Gastrocnemius medialis (tissue), 4 donors: ENCODE measurements at regions not wholly inside any gene's neighbourhood (a gene's known extent, or its start where the extent isn't known, plus 50 kb on each side); places are given as distances from the start of the nearest gene placed in this dataset.
"Not testable (repeated sequence)": the region's sequence is repeated elsewhere in the genome, so short reads cannot be mapped to it uniquely, and the experiment has no call there.

Source experiments
- ATAC-seq, 2 donors: fragments of 150-250 bp; one replicate each; pipeline ENCODE4 v1.9.1; 2016
- DNase-seq, 2 donors: peaks; one replicate each; pipeline ENCODE4 v3.0.0-alpha.2; 2019
- H3K27ac ChIP-seq, 4 donors: fragments of 200-600 bp; sonication (generic); 1 replicate in 1 of 4; 2 replicates in 3 of 4; pipeline ENCODE4 v1.5.1; 2016 to 2018; ENCODE audit warnings: mild to moderate bottlenecking in 2 of 4, moderate library complexity in 1 of 4
- H3K27me3 ChIP-seq, 3 donors: fragments of 200-600 bp; sonication (generic) in 2 of 3; 1 replicate in 1 of 3; 2 replicates in 2 of 3; pipeline versions ENCODE4 v1.5.1 to v1.6.0; 2016 to 2019; ENCODE audit warnings: mild to moderate bottlenecking in 1 of 3, moderate library complexity in 1 of 3
- H3K36me3 ChIP-seq, 2 donors: fragments of 200-600 bp; sonication (generic) in 1 of 2; one replicate each; pipeline ENCODE4 v1.5.1; 2017 to 2018
- H3K4me1 ChIP-seq, 2 donors: fragments of 200-600 bp; sonication (generic) in 1 of 2; one replicate each; pipeline ENCODE4 v1.5.1; 2016 to 2017; ENCODE audit warnings: mild to moderate bottlenecking in 2 of 2
- H3K4me3 ChIP-seq, 4 donors: fragments of 200-600 bp; sonication (generic) in 3 of 4; 1 replicate in 1 of 4; 2 replicates in 3 of 4; pipeline ENCODE4 v1.5.1; 2016 to 2019; ENCODE audit warnings: mild to moderate bottlenecking in 2 of 4
- H3K9me3 ChIP-seq, 3 donors: fragments of 200-600 bp; sonication (generic) in 2 of 3; 1 replicate in 1 of 3; 2 replicates in 2 of 3; pipeline ENCODE4 v1.5.1; 2016 to 2019
- POLR2A ChIP-seq, 2 donors: fragments of 450-650 bp; IDR thresholded peaks; one replicate each; pipeline ENCODE4 v1.6.1; 2017; ENCODE audit warnings: antibody characterized with exemption in 2 of 2, mild to moderate bottlenecking in 2 of 2, moderate library complexity in 2 of 2
- in situ Hi-C, 4 donors: fragments of 200-750 bp; cut with MboI; loops; one replicate each; pipeline versions ENCODE4 v1.15.0 to v1.8.0; 2017; ENCODE audit warnings: low sequenced_read_pairs in 4 of 4
- intact Hi-C: fragments of 100-400 bp; cut with DNase I; formaldehyde crosslinking; loops from one replicate; pipeline ENCODE4 v1.15.1; 2023; ENCODE audit warnings: low total_unique reads
- TF ChIP-seq, protein P1 (sequence below), 5 experiments: fragments of 450-650 bp in 3 of 5; fragments of 200-600 bp in 2 of 5; sonication (generic) in 2 of 5; IDR thresholded peaks in 4 of 5; conservative IDR thresholded peaks in 1 of 5; 1 replicate in 4 of 5; 2 replicates in 1 of 5; pipeline ENCODE4 v1.5.1; 2016 to 2019; ENCODE audit warnings: antibody characterized with exemption in 5 of 5, mild to moderate bottlenecking in 3 of 5, moderate library complexity in 3 of 5

DNA sequence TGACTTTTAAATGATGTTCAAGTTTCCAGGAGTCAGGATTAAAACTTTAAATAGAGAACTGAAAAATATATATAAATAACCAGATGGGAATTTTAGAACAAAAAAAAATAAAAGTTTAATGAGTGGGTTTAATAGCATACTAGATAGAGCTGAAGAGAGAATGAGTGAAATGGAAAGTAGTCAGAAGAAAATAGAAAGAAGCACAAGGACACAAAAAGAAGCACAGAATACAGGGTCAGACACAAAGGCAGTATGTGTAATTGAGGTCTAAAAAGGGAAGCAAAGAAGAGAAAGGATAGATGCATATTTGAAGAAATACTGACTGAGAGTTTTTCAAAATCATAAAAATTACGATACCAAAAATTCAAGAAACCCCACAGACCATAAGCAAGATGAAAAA is 159.8 kb upstream of the FERMT1 start:
- DNase-seq (no peak), ATAC-seq (no peak)
- no peak overlapping the region for H3K4me3 ChIP-seq
- in situ Hi-C loops (loop anchor here in 1 of 4 donors (25.0 kb wide), 1 partner anchor 95 kb away; no protein-coding TSS in a partner anchor), intact Hi-C loops (no loop called here)
- H3K27ac ChIP-seq: no peak overlapping the region
- no peaks in the 10 kb centered on the region for H3K9me3 ChIP-seq
- H3K36me3 ChIP-seq: no peaks in the 10 kb centered on the region
- no peaks in the 10 kb centered on the region for H3K4me1 ChIP-seq
- H3K27me3 ChIP-seq: no peaks in the 10 kb centered on the region
- TF ChIP-seq, protein P1, sequence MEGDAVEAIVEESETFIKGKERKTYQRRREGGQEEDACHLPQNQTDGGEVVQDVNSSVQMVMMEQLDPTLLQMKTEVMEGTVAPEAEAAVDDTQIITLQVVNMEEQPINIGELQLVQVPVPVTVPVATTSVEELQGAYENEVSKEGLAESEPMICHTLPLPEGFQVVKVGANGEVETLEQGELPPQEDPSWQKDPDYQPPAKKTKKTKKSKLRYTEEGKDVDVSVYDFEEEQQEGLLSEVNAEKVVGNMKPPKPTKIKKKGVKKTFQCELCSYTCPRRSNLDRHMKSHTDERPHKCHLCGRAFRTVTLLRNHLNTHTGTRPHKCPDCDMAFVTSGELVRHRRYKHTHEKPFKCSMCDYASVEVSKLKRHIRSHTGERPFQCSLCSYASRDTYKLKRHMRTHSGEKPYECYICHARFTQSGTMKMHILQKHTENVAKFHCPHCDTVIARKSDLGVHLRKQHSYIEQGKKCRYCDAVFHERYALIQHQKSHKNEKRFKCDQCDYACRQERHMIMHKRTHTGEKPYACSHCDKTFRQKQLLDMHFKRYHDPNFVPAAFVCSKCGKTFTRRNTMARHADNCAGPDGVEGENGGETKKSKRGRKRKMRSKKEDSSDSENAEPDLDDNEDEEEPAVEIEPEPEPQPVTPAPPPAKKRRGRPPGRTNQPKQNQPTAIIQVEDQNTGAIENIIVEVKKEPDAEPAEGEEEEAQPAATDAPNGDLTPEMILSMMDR (IDR thresholded peaks at IDR 0.05 in 4 of 5, conservative IDR thresholded peaks at IDR 0.05 in 1 of 5): no peak
- TF ChIP-seq POLR2A (IDR thresholded peaks at IDR 0.05): no peak

DNA sequence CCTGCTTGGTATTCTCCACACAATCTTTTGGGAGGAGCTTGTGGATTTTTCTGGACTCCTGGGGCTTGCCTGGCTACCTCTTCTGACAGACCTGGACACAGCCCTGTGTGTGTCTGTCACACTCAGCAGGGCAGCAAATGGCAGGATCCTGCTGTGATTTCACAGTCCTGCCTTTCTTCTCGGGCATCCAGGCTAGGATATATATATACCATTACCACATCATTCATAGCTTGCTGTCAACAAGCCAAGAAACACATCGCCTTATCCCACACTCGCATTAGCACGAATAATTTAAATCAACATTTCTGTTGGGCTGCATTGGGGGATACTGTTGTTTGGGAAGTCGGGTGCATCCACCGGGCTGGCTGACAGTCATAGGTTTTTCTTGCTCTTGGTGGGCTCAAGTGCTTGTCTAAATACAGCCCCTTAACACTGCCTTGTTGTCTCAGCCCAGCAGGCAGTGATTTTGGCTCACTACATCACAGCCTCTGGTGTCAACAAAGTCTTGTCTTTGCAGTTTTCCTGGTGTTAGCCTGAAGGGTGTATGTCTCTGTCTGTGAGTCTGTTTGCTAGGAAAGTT is 154.9 kb upstream of the FERMT1 start:
- TF ChIP-seq, protein P1 (IDR thresholded peaks at IDR 0.05 in 4 of 5, conservative IDR thresholded peaks at IDR 0.05 in 1 of 5): no peak
- no peak for TF ChIP-seq POLR2A (IDR thresholded peaks at IDR 0.05)
- Histone ChIP-seq H3K4me3 (no peak overlapping the region), H3K36me3 (no peaks in the 10 kb centered on the region), H3K9me3 (no peaks in the 10 kb centered on the region), H3K27ac (no peak overlapping the region), H3K27me3 (no peaks in the 10 kb centered on the region), H3K4me1 (no peaks in the 10 kb centered on the region)
- intact Hi-C loops (no loop called here), in situ Hi-C loops (loop anchor here in 1 of 4 donors (25.0 kb wide), 1 partner anchor 90 kb away; no protein-coding TSS in a partner anchor)
- ATAC-seq: no peak
- DNase-seq: no peak

DNA sequence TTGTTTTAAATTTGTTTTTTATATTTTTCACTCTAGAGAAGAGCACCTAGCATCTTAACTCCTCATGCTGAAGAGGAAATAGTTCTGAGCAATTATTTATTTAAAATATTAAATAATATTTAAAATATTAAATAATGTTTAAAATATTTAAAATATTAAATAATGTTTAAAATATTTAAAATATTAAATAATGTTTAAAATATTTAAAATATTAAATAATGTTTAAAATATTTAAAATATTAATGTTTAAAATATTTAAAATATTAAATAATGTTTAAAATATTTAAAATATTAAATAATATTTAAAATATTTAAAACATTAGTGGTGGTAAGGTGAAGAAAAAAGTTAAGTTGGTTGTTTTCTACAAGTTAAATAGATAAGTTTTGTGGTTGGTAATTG is 147.6 kb upstream of the FERMT1 start:
- H3K4me1 ChIP-seq, H3K36me3 ChIP-seq, in situ Hi-C loops, intact Hi-C loops, H3K27ac ChIP-seq, H3K4me3 ChIP-seq, DNase-seq, H3K9me3 ChIP-seq, ATAC-seq, H3K27me3 ChIP-seq: not testable (repeated sequence)

DNA sequence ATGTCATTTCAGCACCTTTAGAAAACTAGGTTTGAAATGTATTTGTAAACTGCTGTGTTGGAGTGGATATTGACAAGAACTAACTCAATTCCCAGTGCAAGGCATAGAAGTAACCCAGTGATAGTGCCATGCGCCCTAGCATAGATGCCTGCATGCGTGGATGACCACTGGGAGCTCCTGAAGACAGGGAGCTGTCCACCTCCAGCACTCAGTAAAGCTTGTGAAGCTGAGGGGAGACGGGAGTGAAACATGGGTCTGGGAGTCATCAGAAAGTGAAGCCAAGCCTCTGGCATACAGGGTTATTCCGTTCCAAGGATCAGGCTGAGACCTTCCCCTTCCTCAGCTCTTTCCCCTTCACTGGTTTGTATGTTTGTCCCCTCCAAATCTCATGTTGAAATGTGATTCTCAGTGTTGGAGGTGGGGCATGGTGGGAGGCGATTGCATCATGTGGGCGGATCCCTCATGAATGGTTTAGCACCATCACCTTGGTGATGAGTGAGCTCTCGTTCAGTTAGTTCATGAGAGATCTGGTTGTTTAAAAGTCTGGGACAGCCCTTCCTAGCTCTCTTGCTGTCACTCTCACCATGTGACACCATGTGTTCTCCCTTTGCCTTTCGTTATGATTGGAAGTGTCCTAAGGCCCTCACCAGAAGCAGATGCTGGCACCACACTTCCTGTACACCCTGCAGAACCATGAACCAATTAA is 146.5 kb upstream of the FERMT1 start:
- intact Hi-C loops: no loop called here
- Histone ChIP-seq H3K4me1 (no peaks in the 10 kb centered on the region), H3K36me3 (no peaks in the 10 kb centered on the region), H3K27ac (no peak overlapping the region), H3K27me3 (no peaks in the 10 kb centered on the region), H3K4me3 (no peak overlapping the region), H3K9me3 (no peaks in the 10 kb centered on the region)
- in situ Hi-C loops: no loop called here
- ATAC-seq (no peak), DNase-seq (no peak)
- TF ChIP-seq, protein P1 (IDR thresholded peaks at IDR 0.05 in 4 of 5, conservative IDR thresholded peaks at IDR 0.05 in 1 of 5): no peak
- no peak for TF ChIP-seq POLR2A (IDR thresholded peaks at IDR 0.05)

DNA sequence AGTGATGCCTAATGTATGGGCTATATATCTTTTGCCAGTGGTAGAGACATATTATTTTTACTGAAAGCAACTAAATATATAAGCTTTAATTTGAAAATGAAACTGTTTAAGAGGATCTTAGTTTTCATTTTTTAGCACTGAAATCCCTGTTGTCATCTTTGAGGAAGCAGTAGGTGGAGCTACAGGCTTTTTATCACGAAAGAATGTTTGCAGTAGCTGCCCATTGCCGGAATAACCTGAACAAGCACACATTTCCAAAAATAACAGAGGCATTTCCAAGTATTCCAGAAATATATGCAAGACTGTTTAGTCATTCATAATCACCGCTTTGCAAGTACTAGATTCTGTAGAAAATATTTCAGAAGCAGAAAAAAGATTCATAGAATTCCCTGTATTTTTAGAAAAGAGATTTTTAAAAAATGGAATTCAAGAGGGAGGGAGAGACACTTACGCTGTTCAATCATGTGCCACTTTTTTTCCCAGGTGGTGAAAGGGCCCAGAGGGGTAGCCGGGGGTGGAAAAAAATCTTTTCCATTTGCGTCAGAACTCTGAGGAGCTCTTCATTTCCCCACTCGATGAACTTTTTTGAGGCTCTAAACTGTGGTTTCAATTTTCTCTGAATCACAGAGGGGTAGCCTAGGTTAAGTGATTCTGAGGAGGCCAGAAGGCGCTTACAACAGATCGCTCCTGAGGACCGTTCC is 142.5 kb upstream of the FERMT1 start:
- ATAC-seq (no peak), DNase-seq (no peak)
- in situ Hi-C loops: no loop called here
- Histone ChIP-seq H3K4me1 (no peaks in the 10 kb centered on the region), H3K4me3 (no peak overlapping the region), H3K9me3 (no peaks in the 10 kb centered on the region), H3K27me3 (no peaks in the 10 kb centered on the region), H3K27ac (no peak overlapping the region), H3K36me3 (no peaks in the 10 kb centered on the region)
- TF ChIP-seq, protein P1 (IDR thresholded peaks at IDR 0.05 in 4 of 5, conservative IDR thresholded peaks at IDR 0.05 in 1 of 5): no peak
- no peak for TF ChIP-seq POLR2A (IDR thresholded peaks at IDR 0.05)
- intact Hi-C loops: no loop called here
